Gastroesophageal sphincter (tissue), 4 donors: ENCODE measurements at regions not wholly inside any gene's neighbourhood (a gene's known extent, or its start where the extent isn't known, plus 50 kb on each side); places are given as distances from the start of the nearest gene placed in this dataset.
A peak's percentile ranks its signal among the peaks of the same experiment; 100 is the strongest.

Experiments used
- ATAC-seq: fragments of 150-250 bp; one replicate; pipeline ENCODE4 v1.9.1; 2016; ENCODE audit warnings: mild to moderate bottlenecking, moderate library complexity
- H3K27ac ChIP-seq, 4 donors: fragments of 200-600 bp; sonication (generic) in 3 of 4; 1 replicate in 3 of 4; 2 replicates in 1 of 4; pipeline ENCODE4 v1.5.1; 2016 to 2019
- H3K27me3 ChIP-seq: fragments of 200-600 bp; sonication (generic); one replicate; pipeline ENCODE4 v1.5.1; 2019
- H3K36me3 ChIP-seq, 2 donors: fragments of 200-600 bp; sonication (generic); one replicate each; pipeline ENCODE4 v1.5.1; 2019; ENCODE audit warnings: control low read depth in 1 of 2
- H3K4me1 ChIP-seq, 3 donors: fragments of 200-600 bp; sonication (generic); 1 replicate in 2 of 3; 2 replicates in 1 of 3; pipeline ENCODE4 v1.5.1; 2016 to 2019; ENCODE audit warnings: control low read depth in 2 of 3
- H3K4me3 ChIP-seq, 2 donors: fragments of 200-600 bp; sonication (generic); one replicate each; pipeline ENCODE4 v1.5.1; 2019; ENCODE audit warnings: mild to moderate bottlenecking in 1 of 2, moderate library complexity in 1 of 2
- H3K9me3 ChIP-seq, 3 donors: fragments of 200-600 bp; sonication (generic); one replicate each; pipeline ENCODE4 v1.5.1; 2017 to 2019; ENCODE audit warnings: control low read depth in 2 of 3
- CTCF ChIP-seq, 4 experiments: fragments of 200-600 bp in 2 of 4; fragments of 450-650 bp in 2 of 4; sonication (generic) in 1 of 4; IDR thresholded peaks; one replicate each; pipeline ENCODE4 v1.5.1; 2017 to 2019; ENCODE audit warnings: antibody characterized with exemption in 4 of 4, mild to moderate bottlenecking in 2 of 4, moderate library complexity in 2 of 4
- EP300 ChIP-seq: sonication (generic); formaldehyde crosslinking; IDR thresholded peaks from one replicate; pipeline ENCODE4 v1.6.1; 2017; ENCODE audit warnings: antibody characterized with exemption, mild to moderate bottlenecking
- POLR2A ChIP-seq, 2 donors: fragments of 450-650 bp; IDR thresholded peaks; one replicate each; pipeline ENCODE4 v1.6.1; 2017; ENCODE audit warnings: antibody characterized with exemption in 2 of 2, mild to moderate bottlenecking in 2 of 2, moderate library complexity in 1 of 2
- POLR2AphosphoS5 ChIP-seq: sonication (generic); formaldehyde crosslinking; IDR thresholded peaks from one replicate; pipeline ENCODE4 v1.6.1; 2017; ENCODE audit warnings: antibody characterized with exemption
- WGBS, 2 donors: methylation state at CpG; one replicate each; pipeline ENCODE4 v1.1.5; 2018; ENCODE audit warnings: low coverage in 1 of 2; 5-methylcytosine and 5-hydroxymethylcytosine counted together

- 69 to 83% methylated on average over 1 of the region's 1 CpG for WGBS, 2 donors
Observed at GRCh38 chr4:16450724-16451123, 224.5 kb upstream of the TAPT1 start.

GRCh38 chr4:16450031-16450430, 223.8 kb upstream of the TAPT1 start:
- no peak for ATAC-seq
- H3K36me3 ChIP-seq: no peaks in the 10 kb centered on the region
- H3K9me3 ChIP-seq: no peaks in the 10 kb centered on the region
- peaks cover 0 to 6% (median 0%) of the 10 kb centered on the region in 3 donors for H3K4me1 ChIP-seq
- no peaks in the 10 kb centered on the region for H3K27me3 ChIP-seq
- no peak overlapping the region for H3K27ac ChIP-seq
- 61 to 73% methylated on average over 2 to 3 of the region's 3 CpGs for WGBS, 2 donors
- H3K4me3 ChIP-seq: no peak overlapping the region
- no peak for TF ChIP-seq CTCF (IDR thresholded peaks at IDR 0.05)
- TF ChIP-seq EP300: no peak
- no peak for TF ChIP-seq POLR2A (IDR thresholded peaks at IDR 0.05)
- TF ChIP-seq POLR2AphosphoS5: no peak

More at GRCh38 chr4:16450724-16451123, 224.5 kb upstream of the TAPT1 start:
- no peaks in the 10 kb centered on the region for H3K27me3 ChIP-seq
- ATAC-seq: no peak
- H3K4me3 ChIP-seq: no peak overlapping the region
- TF ChIP-seq POLR2AphosphoS5 (no peak), CTCF (IDR thresholded peaks at IDR 0.05) (no peak), POLR2A (IDR thresholded peaks at IDR 0.05) (no peak), EP300 (no peak)
- no peak overlapping the region for H3K27ac ChIP-seq
- no peaks in the 10 kb centered on the region for H3K36me3 ChIP-seq
- no peaks in the 10 kb centered on the region for H3K9me3 ChIP-seq
- H3K4me1 ChIP-seq: peaks cover 0 to 6% (median 0%) of the 10 kb centered on the region in 3 donors

GRCh38 chr4:16449406-16449805, 223.1 kb upstream of the TAPT1 start:
- WGBS, 2 donors: 52 to 58% methylated on average over 2 of the region's 2 CpGs

GRCh38 chr4:16448241-16448840, 222.1 kb upstream of the TAPT1 start:
- Histone ChIP-seq H3K9me3 (no peaks in the 10 kb centered on the region), H3K27ac (no peak overlapping the region), H3K4me3 (no peak overlapping the region), H3K4me1 (peaks cover 0 to 4% (median 0%) of the 10 kb centered on the region in 3 donors), H3K36me3 (no peaks in the 10 kb centered on the region), H3K27me3 (no peaks in the 10 kb centered on the region)
- TF ChIP-seq CTCF (IDR thresholded peaks at IDR 0.05) (no peak), POLR2AphosphoS5 (no peak), EP300 (no peak), POLR2A (IDR thresholded peaks at IDR 0.05) (no peak)
- 61 to 76% methylated on average over 3 to 9 of the region's 9 CpGs for WGBS, 2 donors
- no peak for ATAC-seq

More at GRCh38 chr4:16449406-16449805, 223.1 kb upstream of the TAPT1 start:
- ATAC-seq: no peak
- H3K4me1 ChIP-seq: peaks cover 0 to 6% (median 0%) of the 10 kb centered on the region in 3 donors
- H3K9me3 ChIP-seq: no peaks in the 10 kb centered on the region
- H3K27ac ChIP-seq: no peak overlapping the region
- no peak for TF ChIP-seq POLR2A (IDR thresholded peaks at IDR 0.05)
- H3K36me3 ChIP-seq: no peaks in the 10 kb centered on the region
- no peak overlapping the region for H3K4me3 ChIP-seq
- no peaks in the 10 kb centered on the region for H3K27me3 ChIP-seq

- Histone ChIP-seq H3K4me3 (no peak overlapping the region), H3K4me1 (peaks cover 0 to 6% (median 0%) of the 10 kb centered on the region in 3 donors), H3K36me3 (no peaks in the 10 kb centered on the region), H3K27me3 (no peaks in the 10 kb centered on the region), H3K9me3 (no peaks in the 10 kb centered on the region), H3K27ac (no peak overlapping the region)
- TF ChIP-seq EP300: no peak
- TF ChIP-seq CTCF (IDR thresholded peaks at IDR 0.05): peak; percentile 41 to 58 (median 46)
- WGBS, 2 donors: 52 to 83% methylated on average over 2 of the region's 2 CpGs
- no peak for ATAC-seq
Observed at GRCh38 chr4:16443504-16444088, 217.3 kb upstream of the TAPT1 start.
